ENCODE measurements at regions not wholly inside any gene's neighbourhood (a gene's known extent, or its start where the extent isn't known, plus 50 kb on each side); places are given as distances from the start of the nearest gene placed in this dataset.

GRCh38 chr3:73148206-73148605 is 86.7 kb downstream of the EBLN2 start:
- no peaks in the 10 kb centered on the region for H3K27me3 ChIP-seq (ENCODE audit: control insufficient read depth, insufficient read depth, low read length)
- no peaks in the 10 kb centered on the region for H3K9me3 ChIP-seq (ENCODE audit: control insufficient read depth, insufficient read depth, low read depth, low read length)
- ATAC-seq, result no peak
- DNase-seq (ENCODE audit: low read depth, low spot score), result no peak
- in situ Hi-C loops (cut with HindIII; ENCODE audit: low pct_unique_long_range_greater_than_20kb, low sequenced_read_pairs) (no loop called here), intact Hi-C loops (cut with micrococcal nuclease; ENCODE audit: unreplicated experiment) (no loop called here)
- no TSS peak for BruUV-seq (replicated peaks)
- TF ChIP-seq REST (IDR thresholded peaks at IDR 0.05; ENCODE audit: insufficient read depth in 1 of 2, low read depth in 2 of 2, low read length in 1 of 2) (no peak), POLR2AphosphoS5 (IDR thresholded peaks at IDR 0.05; ENCODE audit: low read depth, low read length) (no peak), CTCF (IDR thresholded peaks at IDR 0.05) (no peak), TCF7L2 (IDR thresholded peaks at IDR 0.05; ENCODE audit: low read depth, low read length) (no peak), SIN3A (IDR thresholded peaks at IDR 0.05; ENCODE audit: borderline replicate concordance, insufficient read depth, low read depth, low read length) (no peak)
- CTCF ChIA-PET, result no interaction called here
- H3K4me3 ChIP-seq (ENCODE audit: low read depth in 2 of 2, low read length in 2 of 2), result no peak overlapping the region
- H3K36me3 ChIP-seq (ENCODE audit: control insufficient read depth, insufficient read depth, low read length), result no peaks in the 10 kb centered on the region
- H3K4me1 ChIP-seq (ENCODE audit: control insufficient read depth, insufficient read depth, low read length), result no peaks in the 10 kb centered on the region
- no peak overlapping the region for H3K27ac ChIP-seq (ENCODE audit: low read length)
- POLR2A ChIA-PET, result no interaction called here

GRCh38 chr3:73148682-73149081 is 87.2 kb downstream of the EBLN2 start:
- POLR2A ChIA-PET, result no interaction called here
- CTCF ChIA-PET, result no interaction called here
- Histone ChIP-seq H3K27ac (ENCODE audit: low read length) (no peak overlapping the region), H3K36me3 (ENCODE audit: control insufficient read depth, insufficient read depth, low read length) (no peaks in the 10 kb centered on the region), H3K4me1 (ENCODE audit: control insufficient read depth, insufficient read depth, low read length) (no peaks in the 10 kb centered on the region), H3K27me3 (ENCODE audit: control insufficient read depth, insufficient read depth, low read length) (no peaks in the 10 kb centered on the region), H3K4me3 (ENCODE audit: low read depth in 2 of 2, low read length in 2 of 2) (no peak overlapping the region), H3K9me3 (ENCODE audit: control insufficient read depth, insufficient read depth, low read depth, low read length) (no peaks in the 10 kb centered on the region)
- no peak for TF ChIP-seq CTCF (IDR thresholded peaks at IDR 0.05)
- no peak for TF ChIP-seq POLR2AphosphoS5 (IDR thresholded peaks at IDR 0.05; ENCODE audit: low read depth, low read length)
- TF ChIP-seq REST (IDR thresholded peaks at IDR 0.05; ENCODE audit: insufficient read depth in 1 of 2, low read depth in 2 of 2, low read length in 1 of 2), result no peak
- no peak for TF ChIP-seq TCF7L2 (IDR thresholded peaks at IDR 0.05; ENCODE audit: low read depth, low read length)
- TF ChIP-seq SIN3A (IDR thresholded peaks at IDR 0.05; ENCODE audit: borderline replicate concordance, insufficient read depth, low read depth, low read length), result no peak
- DNase-seq (ENCODE audit: low read depth, low spot score) (no peak), ATAC-seq (no peak)
- in situ Hi-C loops (cut with HindIII; ENCODE audit: low pct_unique_long_range_greater_than_20kb, low sequenced_read_pairs), result no loop called here
- no TSS peak for BruUV-seq (replicated peaks)
- intact Hi-C loops (cut with micrococcal nuclease; ENCODE audit: unreplicated experiment), result no loop called here

Measured in Panc1 (cell line).